ENCODE measurements at regions not wholly inside any gene's neighbourhood (a gene's known extent, or its start where the extent isn't known, plus 50 kb on each side); places are given as distances from the start of the nearest gene placed in this dataset.

- FAIRE-seq: no peak
- dilution Hi-C loops (cut with MboI; ENCODE audit: extremely low pct_ligation_motif_present, low sequenced_read_pairs): no loop called here
- H3K9ac ChIP-seq (ENCODE audit: control insufficient read depth, extremely low read depth, insufficient read depth, low read length): no peak overlapping the region
- TF ChIP-seq EZH2 (IDR thresholded peaks at IDR 0.05; ENCODE audit: low read length) (no peak), CTCF (optimal IDR thresholded peaks at IDR 0.05 in 1 of 3, IDR thresholded peaks at IDR 0.05 in 1 of 3, conservative IDR thresholded peaks at IDR 0.05 in 1 of 3; ENCODE audit: extremely low read depth in 1 of 3, insufficient read depth in 2 of 3, low read length in 3 of 3) (no peak)
- no peaks in the 10 kb centered on the region for H3K27me3 ChIP-seq (ENCODE audit: control insufficient read depth, extremely low read depth, insufficient read depth, low read length)
- no peak overlapping the region for H3K4me2 ChIP-seq (ENCODE audit: control insufficient read depth, extremely low read depth, insufficient read depth, low read depth, low read length)
- H2AFZ ChIP-seq (ENCODE audit: control insufficient read depth, low read length): no peak overlapping the region
- no peaks in the 10 kb centered on the region for H3K9me1 ChIP-seq (ENCODE audit: control insufficient read depth, extremely low read depth, insufficient read depth, low read length)
- no peaks in the 10 kb centered on the region for H3K79me2 ChIP-seq (ENCODE audit: control insufficient read depth, insufficient read depth, low read length)
- no peaks in the 10 kb centered on the region for H4K20me1 ChIP-seq (ENCODE audit: control insufficient read depth, extremely low read depth, insufficient read depth, low read length)
- no peaks in the 10 kb centered on the region for H3K9me3 ChIP-seq (ENCODE audit: control insufficient read depth, low read depth, low read length)
- H3K36me3 ChIP-seq (ENCODE audit: control insufficient read depth in 2 of 2, extremely low read depth in 1 of 2, insufficient read depth in 2 of 2, low read length in 2 of 2): no peaks in the 10 kb centered on the region
- no peak for DNase-seq (ENCODE audit: low read depth, low spot score)
- no peak overlapping the region for H3K4me3 ChIP-seq (ENCODE audit: control insufficient read depth in 2 of 3, extremely low read depth in 1 of 3, insufficient read depth in 2 of 3, low read depth in 1 of 3, low read length in 3 of 3)
- no peak overlapping the region for H3K27ac ChIP-seq (ENCODE audit: control insufficient read depth, insufficient read depth, low read length)
- H3K4me1 ChIP-seq (ENCODE audit: control insufficient read depth, extremely low read depth, insufficient read depth, low read length): no peaks in the 10 kb centered on the region
These were observed 290.6 kb downstream of the JRKL start for GRCh38 chr11:96680211-96681018.

- no peak overlapping the region for H2AFZ ChIP-seq (ENCODE audit: control insufficient read depth, low read length)
- no peaks in the 10 kb centered on the region for H3K79me2 ChIP-seq (ENCODE audit: control insufficient read depth, insufficient read depth, low read length)
- no peaks in the 10 kb centered on the region for H3K4me1 ChIP-seq (ENCODE audit: control insufficient read depth, extremely low read depth, insufficient read depth, low read length)
- DNase-seq (ENCODE audit: low read depth, low spot score): no peak
- H3K9ac ChIP-seq (ENCODE audit: control insufficient read depth, extremely low read depth, insufficient read depth, low read length): no peak overlapping the region
- H3K4me2 ChIP-seq (ENCODE audit: control insufficient read depth, extremely low read depth, insufficient read depth, low read depth, low read length): no peak overlapping the region
- no peaks in the 10 kb centered on the region for H3K9me1 ChIP-seq (ENCODE audit: control insufficient read depth, extremely low read depth, insufficient read depth, low read length)
- dilution Hi-C loops (cut with MboI; ENCODE audit: extremely low pct_ligation_motif_present, low sequenced_read_pairs): no loop called here
- H3K27ac ChIP-seq (ENCODE audit: control insufficient read depth, insufficient read depth, low read length): no peak overlapping the region
- H3K36me3 ChIP-seq (ENCODE audit: control insufficient read depth in 2 of 2, extremely low read depth in 1 of 2, insufficient read depth in 2 of 2, low read length in 2 of 2): no peaks in the 10 kb centered on the region
- no peak for FAIRE-seq
- no peak overlapping the region for H3K4me3 ChIP-seq (ENCODE audit: control insufficient read depth in 2 of 3, extremely low read depth in 1 of 3, insufficient read depth in 2 of 3, low read depth in 1 of 3, low read length in 3 of 3)
- no peaks in the 10 kb centered on the region for H4K20me1 ChIP-seq (ENCODE audit: control insufficient read depth, extremely low read depth, insufficient read depth, low read length)
- H3K27me3 ChIP-seq (ENCODE audit: control insufficient read depth, extremely low read depth, insufficient read depth, low read length): no peaks in the 10 kb centered on the region
- H3K9me3 ChIP-seq (ENCODE audit: control insufficient read depth, low read depth, low read length): no peaks in the 10 kb centered on the region
- TF ChIP-seq EZH2 (IDR thresholded peaks at IDR 0.05; ENCODE audit: low read length): no peak
- TF ChIP-seq CTCF (optimal IDR thresholded peaks at IDR 0.05 in 1 of 3, IDR thresholded peaks at IDR 0.05 in 1 of 3, conservative IDR thresholded peaks at IDR 0.05 in 1 of 3; ENCODE audit: extremely low read depth in 1 of 3, insufficient read depth in 2 of 3, low read length in 3 of 3): no peak
These were observed 291.4 kb downstream of the JRKL start for GRCh38 chr11:96681019-96681716.
